ENCODE measurements at regions not wholly inside any gene's neighbourhood (a gene's known extent, or its start where the extent isn't known, plus 50 kb on each side); places are given as distances from the start of the nearest gene placed in this dataset.

GRCh38 chr16:9542165-9542755, 450.8 kb downstream of the HAPSTR1 start:
- Histone ChIP-seq H3K27me3 (replicated peaks; ENCODE audit: insufficient read depth) (no peaks in the 10 kb centered on the region), H2AFZ (no peak overlapping the region), H3K4me1 (ENCODE audit: insufficient read depth) (no peaks in the 10 kb centered on the region), H3K9ac (no peak overlapping the region), H3K27ac (no peak overlapping the region), H3K9me3 (ENCODE audit: low read depth) (no peaks in the 10 kb centered on the region), H4K20me1 (ENCODE audit: insufficient read depth) (no peaks in the 10 kb centered on the region), H3K36me3 (ENCODE audit: low read depth) (no peaks in the 10 kb centered on the region), H3K4me2 (ENCODE audit: unreplicated experiment) (no peak overlapping the region), H3K79me2 (ENCODE audit: insufficient read depth) (no peaks in the 10 kb centered on the region), H3K9me2 (ENCODE audit: insufficient read depth) (no peaks in the 10 kb centered on the region), H3F3A (ENCODE audit: insufficient read depth) (no peaks in the 10 kb centered on the region), H3K4me3 (no peak overlapping the region)
- DNase-seq: no peak
- no peak for TF ChIP-seq EZH2phosphoT487 (IDR thresholded peaks at IDR 0.05; ENCODE audit: insufficient read depth, low read depth)
- TF ChIP-seq EZH2 (IDR thresholded peaks at IDR 0.05; ENCODE audit: insufficient read depth, poor library complexity, severe bottlenecking): no peak
- 14 to 24% methylated on average over 8 of the region's 8 CpGs for WGBS, 2 experiments (ENCODE audit: low coverage in 1 of 2, low lambda C conversion rate in 2 of 2, missing lambda C conversion rate in 2 of 2)
- in situ Hi-C loops (cut with MboI): no loop called here

DNA sequence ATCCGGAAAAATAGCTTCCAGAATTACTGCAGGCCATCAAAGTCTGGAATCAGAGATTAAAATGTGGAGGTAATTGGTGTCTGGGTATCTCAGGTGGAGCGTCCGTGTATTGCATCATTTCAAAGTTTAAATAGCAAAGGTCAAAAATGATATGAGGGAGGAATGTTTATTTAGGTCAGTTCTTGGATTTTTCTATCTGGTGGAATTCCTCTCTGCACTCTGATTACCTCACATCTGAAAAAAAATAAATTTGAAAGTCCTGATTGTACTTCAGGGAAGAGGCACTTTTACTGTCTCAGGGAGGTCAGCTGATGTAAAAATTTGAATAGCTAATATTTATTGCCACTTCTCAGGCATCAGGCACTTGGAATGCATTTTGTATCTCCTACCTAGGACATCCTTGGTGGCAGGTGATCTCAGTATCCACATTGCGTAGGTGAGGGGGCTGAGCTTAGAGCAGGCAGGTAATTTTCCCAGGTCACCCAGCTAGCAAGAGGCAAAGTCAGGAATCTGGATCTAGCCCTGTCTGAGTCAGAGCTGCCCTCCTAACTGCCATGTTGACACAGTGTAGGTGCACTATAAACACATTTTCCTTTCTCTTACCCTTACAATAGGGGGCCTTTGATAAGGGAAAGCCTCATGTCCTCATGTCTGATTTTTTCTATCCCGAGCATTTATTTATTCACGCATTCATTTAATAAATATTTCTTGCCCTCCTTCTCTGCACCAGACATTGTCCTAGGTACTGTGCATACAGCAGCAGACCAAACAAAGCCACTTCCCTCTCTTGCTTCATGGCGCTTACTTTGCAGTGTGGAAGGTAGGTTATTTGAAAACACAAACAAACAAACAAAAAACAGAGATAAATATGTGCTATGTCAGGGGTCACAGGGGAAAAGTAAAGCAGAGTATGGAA, 454.3 kb downstream of the HAPSTR1 start:
- H3K9me2 ChIP-seq (ENCODE audit: insufficient read depth): no peaks in the 10 kb centered on the region
- no peak overlapping the region for H3K9ac ChIP-seq
- no peak overlapping the region for H3K4me3 ChIP-seq
- no peak for DNase-seq
- no peaks in the 10 kb centered on the region for H3K36me3 ChIP-seq (ENCODE audit: low read depth)
- no peaks in the 10 kb centered on the region for H4K20me1 ChIP-seq (ENCODE audit: insufficient read depth)
- no peaks in the 10 kb centered on the region for H3K27me3 ChIP-seq (replicated peaks; ENCODE audit: insufficient read depth)
- no peaks in the 10 kb centered on the region for H3K9me3 ChIP-seq (ENCODE audit: low read depth)
- no peak overlapping the region for H3K4me2 ChIP-seq (ENCODE audit: unreplicated experiment)
- no peak overlapping the region for H3K27ac ChIP-seq
- no peaks in the 10 kb centered on the region for H3K79me2 ChIP-seq (ENCODE audit: insufficient read depth)
- no peaks in the 10 kb centered on the region for H3F3A ChIP-seq (ENCODE audit: insufficient read depth)
- in situ Hi-C loops (cut with MboI): no loop called here
- no peaks in the 10 kb centered on the region for H3K4me1 ChIP-seq (ENCODE audit: insufficient read depth)
- no peak overlapping the region for H2AFZ ChIP-seq
- TF ChIP-seq EZH2phosphoT487 (IDR thresholded peaks at IDR 0.05; ENCODE audit: insufficient read depth, low read depth): no peak
- no peak for TF ChIP-seq EZH2 (IDR thresholded peaks at IDR 0.05; ENCODE audit: insufficient read depth, poor library complexity, severe bottlenecking)
- 26 to 30% methylated on average over 7 of the region's 7 CpGs for WGBS, 2 experiments (ENCODE audit: low coverage in 1 of 2, low lambda C conversion rate in 2 of 2, missing lambda C conversion rate in 2 of 2)

DNA sequence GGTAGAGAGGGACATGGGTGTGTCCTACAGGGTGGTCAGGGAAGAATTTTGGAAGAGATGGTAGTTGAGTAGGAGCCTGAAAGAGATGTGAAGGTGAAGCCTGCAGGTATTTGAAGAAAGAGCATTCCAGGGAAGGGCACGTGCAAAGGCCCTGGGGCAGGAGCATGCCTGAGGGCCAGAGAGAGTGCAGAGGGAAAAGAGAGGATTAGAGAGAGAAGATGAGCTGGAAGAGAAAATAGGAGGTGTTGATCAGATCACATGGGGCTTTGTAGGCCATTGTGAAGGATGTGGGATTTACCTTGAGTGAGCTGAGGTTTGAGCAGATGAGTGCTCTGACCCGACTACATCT, 455.0 kb downstream of the HAPSTR1 start:
- Histone ChIP-seq H3K36me3 (ENCODE audit: low read depth) (no peaks in the 10 kb centered on the region), H3K4me3 (no peak overlapping the region), H3K4me2 (ENCODE audit: unreplicated experiment) (no peak overlapping the region), H3K27ac (no peak overlapping the region), H3F3A (ENCODE audit: insufficient read depth) (no peaks in the 10 kb centered on the region), H3K9me3 (ENCODE audit: low read depth) (no peaks in the 10 kb centered on the region), H3K27me3 (replicated peaks; ENCODE audit: insufficient read depth) (no peaks in the 10 kb centered on the region), H3K9me2 (ENCODE audit: insufficient read depth) (no peaks in the 10 kb centered on the region), H4K20me1 (ENCODE audit: insufficient read depth) (no peaks in the 10 kb centered on the region), H3K79me2 (ENCODE audit: insufficient read depth) (no peaks in the 10 kb centered on the region), H3K4me1 (ENCODE audit: insufficient read depth) (no peaks in the 10 kb centered on the region), H3K9ac (no peak overlapping the region), H2AFZ (no peak overlapping the region)
- no peak for DNase-seq
- TF ChIP-seq EZH2 (IDR thresholded peaks at IDR 0.05; ENCODE audit: insufficient read depth, poor library complexity, severe bottlenecking) (no peak), EZH2phosphoT487 (IDR thresholded peaks at IDR 0.05; ENCODE audit: insufficient read depth, low read depth) (no peak)
- in situ Hi-C loops (cut with MboI): no loop called here
- WGBS, 2 experiments (ENCODE audit: low coverage in 1 of 2, low lambda C conversion rate in 2 of 2, missing lambda C conversion rate in 2 of 2): 5 to 7% methylated on average over 2 of the region's 2 CpGs

DNA sequence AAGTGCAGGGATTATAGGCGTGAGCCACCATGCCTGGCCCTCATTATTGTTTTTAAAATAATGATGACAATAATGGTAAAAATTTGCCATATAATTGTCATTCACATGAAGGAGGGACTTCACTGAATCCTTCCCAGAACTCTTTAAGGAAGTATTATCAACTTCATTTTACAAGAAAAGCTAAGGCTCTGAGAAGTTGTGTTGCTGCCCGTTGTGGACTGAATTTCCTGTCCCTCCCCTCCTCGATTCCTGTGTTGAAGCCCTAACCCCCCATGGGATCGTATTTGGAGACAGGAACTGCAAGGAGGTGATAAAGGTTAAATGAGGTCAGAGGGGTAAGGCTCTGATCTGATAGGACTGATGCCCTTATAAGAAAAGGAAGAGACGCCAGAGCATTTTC, 458.0 kb downstream of the HAPSTR1 start:
- Histone ChIP-seq H3K9me3 (ENCODE audit: low read depth) (no peaks in the 10 kb centered on the region), H3K36me3 (ENCODE audit: low read depth) (no peaks in the 10 kb centered on the region), H3K4me1 (ENCODE audit: insufficient read depth) (no peaks in the 10 kb centered on the region), H3K4me2 (ENCODE audit: unreplicated experiment) (no peak overlapping the region), H3K9me2 (ENCODE audit: insufficient read depth) (no peaks in the 10 kb centered on the region), H3F3A (ENCODE audit: insufficient read depth) (no peaks in the 10 kb centered on the region), H4K20me1 (ENCODE audit: insufficient read depth) (no peaks in the 10 kb centered on the region), H3K27me3 (replicated peaks; ENCODE audit: insufficient read depth) (no peaks in the 10 kb centered on the region), H3K79me2 (ENCODE audit: insufficient read depth) (no peaks in the 10 kb centered on the region), H3K4me3 (no peak overlapping the region), H2AFZ (no peak overlapping the region), H3K27ac (no peak overlapping the region), H3K9ac (no peak overlapping the region)
- no peak for TF ChIP-seq EZH2 (IDR thresholded peaks at IDR 0.05; ENCODE audit: insufficient read depth, poor library complexity, severe bottlenecking)
- no peak for TF ChIP-seq EZH2phosphoT487 (IDR thresholded peaks at IDR 0.05; ENCODE audit: insufficient read depth, low read depth)
- in situ Hi-C loops (cut with MboI): no loop called here
- no peak for DNase-seq
- 1 to 6% methylated on average over 5 of the region's 5 CpGs for WGBS, 2 experiments (ENCODE audit: low coverage in 1 of 2, low lambda C conversion rate in 2 of 2, missing lambda C conversion rate in 2 of 2)
